GM21423 (cell line): ENCODE measurements at regions not wholly inside any gene's neighbourhood (a gene's known extent, or its start where the extent isn't known, plus 50 kb on each side); places are given as distances from the start of the nearest gene placed in this dataset.
"Not testable (repeated sequence)": the region's sequence is repeated elsewhere in the genome, so short reads cannot be mapped to it uniquely, and the experiment has no call there.

Experiments
- ATAC-seq: cut with Tn5 transposase; IDR thresholded peaks from one replicate; pipeline ENCODE4 v1.9.1; 2021; ENCODE audit warnings: mild to moderate bottlenecking, moderate library complexity; ENCODE audit not compliant: unreplicated experiment

- no peak for ATAC-seq
Measured at GRCh38 chr16:5315914-5316313, 218.3 kb upstream of the EEF2KMT start.

GRCh38 chr16:5314377-5314776 is 216.8 kb upstream of the EEF2KMT start:
- ATAC-seq, result no peak

- no peak for ATAC-seq
Measured at GRCh38 chr16:5309946-5310611, 212.5 kb upstream of the EEF2KMT start.

- ATAC-seq, result no peak
Measured at GRCh38 chr16:5305023-5305422, 207.4 kb upstream of the EEF2KMT start.

GRCh38 chr16:5302372-5303114 is 204.9 kb upstream of the EEF2KMT start:
- ATAC-seq, result no peak

- ATAC-seq, result no peak
Measured at GRCh38 chr16:5298202-5298601, 200.6 kb upstream of the EEF2KMT start.

- no peak for ATAC-seq
Measured at GRCh38 chr16:5296176-5296575, 198.6 kb upstream of the EEF2KMT start.

- ATAC-seq, result not testable (repeated sequence)
Measured at GRCh38 chr16:5295304-5295703, 197.7 kb upstream of the EEF2KMT start.

- ATAC-seq, result not testable (repeated sequence)
Measured at GRCh38 chr16:5282152-5282551, 184.6 kb upstream of the EEF2KMT start.

GRCh38 chr16:5257462-5257861 is 159.9 kb upstream of the EEF2KMT start:
- no peak for ATAC-seq

- no peak for ATAC-seq
Measured at GRCh38 chr16:5252791-5253190, 155.2 kb upstream of the EEF2KMT start.

- not testable (repeated sequence) for ATAC-seq
Measured at GRCh38 chr16:5247403-5247802, 149.8 kb upstream of the EEF2KMT start.

- not testable (repeated sequence) for ATAC-seq
Measured at GRCh38 chr16:5240278-5240626, 142.7 kb upstream of the EEF2KMT start.

GRCh38 chr16:5239472-5240277 is 142.1 kb upstream of the EEF2KMT start:
- ATAC-seq, result not testable (repeated sequence)

- ATAC-seq, result no peak
Measured at GRCh38 chr16:5235119-5235518, 137.5 kb upstream of the EEF2KMT start.

GRCh38 chr16:5234295-5235050 is 136.9 kb upstream of the EEF2KMT start:
- no peak for ATAC-seq

GRCh38 chr16:5231246-5231759 is 133.7 kb upstream of the EEF2KMT start:
- no peak for ATAC-seq

- ATAC-seq, result no peak
Measured at GRCh38 chr16:5228369-5228768, 130.8 kb upstream of the EEF2KMT start.

- no peak for ATAC-seq
Measured at GRCh38 chr16:5225931-5226655, 128.5 kb upstream of the EEF2KMT start.

GRCh38 chr16:5222761-5223160 is 125.2 kb upstream of the EEF2KMT start:
- no peak for ATAC-seq
